OCI-LY7 (cell line): ENCODE measurements at regions not wholly inside any gene's neighbourhood (a gene's known extent, or its start where the extent isn't known, plus 50 kb on each side); places are given as distances from the start of the nearest gene placed in this dataset.

Experiments used
- BruUV-seq: library from RNA; stranded (reverse); fragments of 400-500 nt; replicated peaks from 2 replicates; lab custom pipeline; 2021; lab: Mats Ljungman, UMichigan
- CTCF ChIA-PET: fragments of 300-600 bp; sonication (Branson Sonifier 250); formaldehyde crosslinking; loops from one replicate; lab custom pipeline; 2022; ENCODE audit warnings: antibody characterized with exemption; ENCODE audit not compliant: unreplicated experiment; lab: Charles Lee
- POLR2A ChIA-PET: fragments of 300-600 bp; sonication (Branson Sonifier 250); formaldehyde crosslinking; loops from one replicate; lab custom pipeline; 2022; ENCODE audit warnings: antibody characterized with exemption; lab: Charles Lee
- DNase-seq: peaks from one replicate; pipeline ENCODE4 v3.0.0-alpha.2; 2015; ENCODE audit warnings: low spot score
- H2AFZ ChIP-seq: fragments of 200-600 bp; sonication (generic), shearing (Covaris generic); 2 replicates; pipeline ENCODE4 v1.6.1; 2014; ENCODE audit warnings: mild to moderate bottlenecking, antibody characterized with exemption, low read length, moderate library complexity
- H3K27ac ChIP-seq: fragments of 200-600 bp; sonication (generic); 2 replicates; pipeline ENCODE4 v1.5.1; 2014; ENCODE audit warnings: mixed run types, low read depth, mild to moderate bottlenecking, moderate library complexity, low read length, inconsistent platforms; ENCODE audit not compliant: poor library complexity, severe bottlenecking
- H3K36me3 ChIP-seq: fragments of 200-600 bp; sonication (generic); 2 replicates; pipeline ENCODE4 v1.6.1; 2014; ENCODE audit warnings: mild to moderate bottlenecking, antibody characterized with exemption, low read length, moderate library complexity, mixed read lengths; ENCODE audit not compliant: insufficient read depth
- H3K4me1 ChIP-seq: fragments of 200-600 bp; sonication (generic); 2 replicates; pipeline ENCODE4 v1.5.1; 2014; ENCODE audit warnings: mild to moderate bottlenecking, low read length; ENCODE audit not compliant: insufficient read depth, poor library complexity, severe bottlenecking
- H3K4me2 ChIP-seq: fragments of 200-600 bp; sonication (generic); 2 replicates; pipeline ENCODE4 v1.6.1; 2014; ENCODE audit warnings: mild to moderate bottlenecking, low read length
- H3K4me3 ChIP-seq: fragments of 200-600 bp; sonication (generic); 2 replicates; pipeline ENCODE4 v1.5.1; 2014; ENCODE audit warnings: mild to moderate bottlenecking, low read depth, low read length; ENCODE audit not compliant: poor library complexity, severe bottlenecking
- H3K79me2 ChIP-seq: fragments of 200-600 bp; sonication (generic); 2 replicates; pipeline ENCODE4 v1.6.1; 2016; ENCODE audit warnings: low read depth, mild to moderate bottlenecking, low read length, moderate library complexity, mixed read lengths; ENCODE audit not compliant: insufficient read depth
- H3K9me2 ChIP-seq: fragments of 200-600 bp; sonication (generic); 2 replicates; pipeline ENCODE4 v1.6.1; 2016; ENCODE audit warnings: mild to moderate bottlenecking, low read length, mixed read lengths; ENCODE audit not compliant: insufficient read depth
- H3K9me3 ChIP-seq: fragments of 200-600 bp; sonication (generic); 2 replicates; pipeline ENCODE4 v1.6.1; 2014; ENCODE audit warnings: mild to moderate bottlenecking, mixed run types, low read length, mixed read lengths
- H4K20me1 ChIP-seq: fragments of 200-600 bp; sonication (generic); 2 replicates; pipeline ENCODE4 v1.6.1; 2014; ENCODE audit warnings: mild to moderate bottlenecking, antibody characterized with exemption, low read length, moderate library complexity, mixed read lengths; ENCODE audit not compliant: insufficient read depth
- CTCF ChIP-seq: fragments of 200-600 bp; sonication (generic); conservative IDR thresholded peaks from 2 replicates; pipeline ENCODE4 v1.5.1; 2014; ENCODE audit warnings: mild to moderate bottlenecking, antibody characterized with exemption, low read length, moderate library complexity, mixed read lengths
- EZH2phosphoT487 ChIP-seq: fragments of 200-600 bp; sonication (generic); IDR thresholded peaks from 2 replicates; pipeline ENCODE4 v1.6.1; 2018; ENCODE audit warnings: low read depth, borderline replicate concordance, mild to moderate bottlenecking, mixed run types, antibody characterized with exemption, low read length, moderate library complexity, mixed read lengths
- intact Hi-C: fragments of 100-400 bp; cut with micrococcal nuclease; formaldehyde crosslinking; loops from one replicate; pipeline ENCODE4 v1.10.0; 2022; ENCODE audit not compliant: unreplicated experiment

DNA sequence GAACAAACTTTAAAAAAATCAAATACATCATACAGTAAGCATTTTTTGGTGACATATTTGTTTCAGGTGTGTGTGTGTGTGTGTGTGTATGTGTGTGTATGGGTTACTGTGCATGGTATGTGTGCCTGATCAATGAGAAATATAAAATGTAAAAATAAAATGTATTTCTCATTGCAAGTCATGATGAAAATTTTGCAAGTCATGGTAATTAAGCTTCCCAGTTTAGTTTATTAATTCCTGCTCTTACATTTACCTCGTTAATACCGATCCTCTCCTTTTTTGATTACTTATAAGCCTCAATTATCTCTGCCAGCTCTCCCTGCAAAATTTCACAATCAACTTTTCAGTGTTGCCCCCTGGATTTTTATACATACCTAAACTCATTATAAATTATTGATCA is 114.6 kb upstream of the ADGRL3 start:
- ChIA-PET CTCF (no interaction called here), POLR2A (no interaction called here)
- Histone ChIP-seq H3K4me3 (no peak overlapping the region), H3K36me3 (no peaks in the 10 kb centered on the region), H3K9me2 (no peaks in the 10 kb centered on the region), H3K4me1 (no peaks in the 10 kb centered on the region), H4K20me1 (no peaks in the 10 kb centered on the region), H3K9me3 (no peaks in the 10 kb centered on the region), H3K4me2 (no peak overlapping the region), H3K27ac (no peak overlapping the region), H2AFZ (no peak overlapping the region), H3K79me2 (no peaks in the 10 kb centered on the region)
- TF ChIP-seq EZH2phosphoT487 = no peak
- BruUV-seq = no TSS peak
- intact Hi-C loops = no loop called here
- DNase-seq = no peak

GRCh38 chr4:61086357-61086756 is 113.8 kb upstream of the ADGRL3 start:
- no peaks in the 10 kb centered on the region for H4K20me1 ChIP-seq
- no peaks in the 10 kb centered on the region for H3K36me3 ChIP-seq
- BruUV-seq = no TSS peak
- intact Hi-C loops = no loop called here
- H3K4me3 ChIP-seq = no peak overlapping the region
- DNase-seq = no peak
- no peaks in the 10 kb centered on the region for H3K4me1 ChIP-seq
- no peaks in the 10 kb centered on the region for H3K79me2 ChIP-seq
- CTCF ChIA-PET = no interaction called here
- POLR2A ChIA-PET = interaction anchor here (0.6 kb wide), 1 partner anchor 8 kb away, joined by 3 read pairs; no protein-coding TSS in a partner anchor
- H2AFZ ChIP-seq = no peak overlapping the region
- no peaks in the 10 kb centered on the region for H3K9me3 ChIP-seq
- no peaks in the 10 kb centered on the region for H3K9me2 ChIP-seq
- no peak for TF ChIP-seq CTCF
- no peak for TF ChIP-seq EZH2phosphoT487
- no peak overlapping the region for H3K4me2 ChIP-seq
- H3K27ac ChIP-seq = no peak overlapping the region

GRCh38 chr4:61086979-61087378 is 113.1 kb upstream of the ADGRL3 start:
- CTCF ChIA-PET = no interaction called here
- Histone ChIP-seq H3K4me3 (no peak overlapping the region), H3K79me2 (no peaks in the 10 kb centered on the region), H2AFZ (no peak overlapping the region), H3K9me3 (no peaks in the 10 kb centered on the region), H4K20me1 (no peaks in the 10 kb centered on the region), H3K4me2 (no peak overlapping the region), H3K9me2 (no peaks in the 10 kb centered on the region), H3K36me3 (no peaks in the 10 kb centered on the region), H3K4me1 (no peaks in the 10 kb centered on the region), H3K27ac (no peak overlapping the region)
- no TSS peak for BruUV-seq
- TF ChIP-seq CTCF (no peak), EZH2phosphoT487 (no peak)
- intact Hi-C loops = no loop called here
- POLR2A ChIA-PET = interaction anchor here (0.6 to 0.7 kb wide), 2 partner anchors 9 to 46 kb away, joined by 3 read pairs; no protein-coding TSS in a partner anchor
- DNase-seq = no peak
